ENCODE measurements at regions not wholly inside any gene's neighbourhood (a gene's known extent, or its start where the extent isn't known, plus 50 kb on each side); places are given as distances from the start of the nearest gene placed in this dataset.

GRCh38 chr11:123258877-123259276, 63.8 kb upstream of the CLMP start:
- DNase-seq (ENCODE audit: low spot score): no peak

DNA sequence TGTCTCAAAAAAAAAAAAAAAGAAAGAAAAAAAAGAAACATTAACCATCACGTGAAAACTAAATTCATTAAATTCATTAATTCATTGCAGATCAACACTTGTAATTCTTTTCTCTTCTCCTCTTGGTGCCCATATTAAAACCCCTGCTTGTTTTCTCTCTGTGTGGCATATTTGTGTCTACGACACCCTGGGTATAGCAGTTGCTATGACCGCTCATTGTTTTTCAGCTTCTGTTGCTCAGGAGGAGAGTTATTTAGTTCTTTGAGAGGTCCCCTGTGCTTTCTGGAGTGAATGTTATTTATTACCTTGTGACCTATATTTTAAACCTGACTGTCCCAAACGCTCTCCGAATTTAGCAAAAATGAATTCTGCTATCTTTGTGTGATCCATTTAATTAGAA, 62.3 kb upstream of the CLMP start:
- DNase-seq (ENCODE audit: low spot score): no peak

DNA sequence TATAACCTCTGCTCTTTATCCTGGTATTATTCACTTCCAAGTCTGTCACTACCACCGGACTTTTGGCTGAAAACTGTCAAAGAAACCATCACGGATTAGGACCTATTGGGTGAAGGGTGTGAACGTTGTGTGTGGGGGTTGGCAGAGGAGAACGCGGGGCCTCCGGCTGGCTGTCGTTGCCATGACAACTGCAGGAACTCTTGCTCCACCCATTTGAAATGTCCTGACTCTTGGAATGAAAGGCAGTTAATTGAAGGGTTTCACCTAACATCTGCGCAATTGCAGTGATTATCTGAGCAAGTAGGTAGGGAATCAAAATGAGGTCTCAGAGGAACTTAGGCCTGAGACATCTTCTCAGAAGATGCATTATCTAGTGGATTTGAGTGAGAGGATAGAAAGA, 60.9 kb upstream of the CLMP start:
- no peak for DNase-seq (ENCODE audit: low spot score)

DNA sequence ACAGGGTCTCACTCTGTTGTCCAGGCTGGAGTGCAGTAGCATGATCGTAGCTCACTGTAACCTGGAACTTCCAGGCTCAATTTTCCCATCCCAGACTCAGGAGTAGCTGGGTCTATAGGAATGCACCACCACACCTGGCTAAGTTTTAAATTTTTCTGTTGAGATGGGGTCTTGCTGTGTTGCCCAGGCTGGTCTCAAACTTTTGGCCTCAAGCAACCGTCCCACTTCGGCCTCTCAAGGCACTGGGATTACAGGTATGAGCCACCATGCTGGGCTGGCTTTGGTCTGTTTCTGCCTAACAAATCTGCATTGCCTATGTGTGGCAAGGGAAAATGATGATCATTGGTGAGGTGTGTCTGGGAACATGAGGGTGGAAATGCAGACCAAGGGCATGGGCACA, 59.3 kb upstream of the CLMP start:
- DNase-seq (ENCODE audit: low spot score): no peak

- DNase-seq (ENCODE audit: low spot score): no peak
Observed at GRCh38 chr11:123253911-123254310, 58.9 kb upstream of the CLMP start.

DNA sequence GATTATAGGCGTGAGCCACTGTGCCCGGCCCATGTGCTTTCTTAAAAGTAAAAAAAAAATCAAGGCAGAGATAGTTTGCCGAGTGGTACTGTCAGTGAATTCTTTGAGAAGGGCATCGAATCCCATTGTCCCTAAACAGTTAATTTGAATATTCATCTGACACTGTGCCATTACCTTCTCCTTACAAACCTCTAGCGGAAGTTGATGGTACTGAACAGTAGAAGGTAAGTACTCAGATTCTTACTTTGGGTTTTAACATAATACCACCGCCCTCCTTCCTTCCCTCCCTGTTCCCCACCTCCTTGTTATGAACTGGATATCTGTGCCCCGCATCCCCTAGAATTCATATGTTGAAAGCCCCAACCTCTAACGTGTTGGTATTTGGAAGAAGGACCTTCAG, 58.2 kb upstream of the CLMP start:
- no peak for DNase-seq (ENCODE audit: low spot score)

- DNase-seq (ENCODE audit: low spot score): no peak
Observed at GRCh38 chr11:123251657-123252344, 56.8 kb upstream of the CLMP start.

DNA sequence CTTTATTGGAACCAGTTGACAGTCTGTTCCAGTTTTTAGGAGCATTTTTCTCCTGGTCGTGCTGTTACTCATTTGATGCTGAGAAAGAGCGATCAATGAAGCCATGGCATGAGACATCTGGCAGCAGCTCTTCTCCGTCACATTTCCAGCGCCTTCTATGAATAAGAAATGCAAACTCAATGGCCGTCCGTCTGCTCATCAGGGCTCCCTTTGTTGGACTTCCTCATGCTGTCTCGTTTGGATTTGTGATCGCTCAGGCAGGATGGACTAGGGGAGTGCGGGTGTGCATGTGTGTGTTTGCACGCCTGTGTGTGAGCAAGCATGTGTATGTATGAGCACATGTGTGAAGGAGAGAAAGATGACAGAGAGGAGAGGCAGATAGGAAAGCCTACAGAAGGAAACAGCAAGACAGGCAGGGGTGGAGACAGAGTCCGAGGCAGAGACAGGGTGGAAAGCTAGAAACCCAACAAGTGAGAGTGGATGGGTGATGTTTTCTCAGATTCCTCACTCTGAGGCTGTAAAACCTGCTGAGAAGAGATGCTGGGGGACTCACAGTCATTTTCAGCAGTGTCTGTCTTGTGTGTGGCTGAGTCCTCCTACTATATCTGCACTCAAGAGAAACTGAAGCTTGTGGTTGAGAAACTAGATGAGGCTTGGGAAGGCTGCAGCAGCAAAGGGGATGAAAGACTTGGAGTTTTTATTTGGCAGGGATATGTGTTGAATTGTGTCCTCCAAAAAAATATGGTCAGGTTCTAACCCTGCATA, 56.0 kb upstream of the CLMP start:
- DNase-seq (ENCODE audit: low spot score): no peak

GRCh38 chr11:123249354-123249753, 54.3 kb upstream of the CLMP start:
- DNase-seq (ENCODE audit: low spot score): no peak

- peak; percentile 51 for DNase-seq (ENCODE audit: low spot score)
Observed at GRCh38 chr11:123247813-123248379, 52.8 kb upstream of the CLMP start.

GRCh38 chr11:123247496-123247799, 52.4 kb upstream of the CLMP start:
- DNase-seq (ENCODE audit: low spot score): no peak

DNA sequence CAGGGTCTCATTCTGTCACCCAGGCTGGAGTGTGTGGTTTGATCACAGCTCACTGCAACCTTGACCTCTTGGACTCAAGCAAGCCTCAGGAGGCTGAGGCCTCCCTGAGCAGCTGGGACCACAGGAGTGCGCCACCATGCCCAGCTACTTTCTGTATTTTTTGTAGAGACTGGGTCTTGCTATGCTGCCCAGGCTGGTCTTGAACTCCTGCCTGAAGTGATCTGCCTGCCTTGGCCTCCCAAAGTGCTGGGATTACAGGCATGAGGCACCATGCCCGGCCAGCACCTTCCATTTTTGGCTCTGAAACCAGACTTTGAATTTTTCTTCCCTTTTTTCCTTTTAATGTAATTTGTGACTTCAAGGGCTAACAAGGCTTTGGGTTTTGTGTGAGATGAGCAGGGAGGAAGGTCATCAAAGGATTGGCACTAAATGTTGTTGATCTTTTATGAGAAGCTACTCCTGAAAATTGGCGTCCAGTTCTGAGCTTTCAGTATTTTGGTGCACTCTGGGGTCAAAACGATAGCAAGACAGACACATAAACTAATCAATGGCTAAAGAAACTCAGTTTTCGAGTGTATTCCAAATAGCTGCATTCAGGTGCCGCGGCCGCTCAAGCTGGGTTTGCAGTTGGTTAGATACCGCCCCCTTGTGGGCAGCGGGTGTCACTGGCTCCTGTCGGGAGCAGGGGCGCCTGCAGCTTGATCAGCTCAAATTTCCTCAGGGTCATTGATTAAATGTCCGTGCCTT, 51.9 kb upstream of the CLMP start:
- peak; percentile 65 for DNase-seq (ENCODE audit: low spot score)

GRCh38 chr11:123245567-123245966, 50.5 kb upstream of the CLMP start:
- DNase-seq (ENCODE audit: low spot score): no peak

Small RNAs in the stretch of these regions (small RNA-seq; reads per million reads assigned to genes)
- 0 to 0.76 reads per million in 2 experiments for gene RF00096

Data from SK-N-DZ (cell line).